ENCODE measurements at regions not wholly inside any gene's neighbourhood (a gene's known extent, or its start where the extent isn't known, plus 50 kb on each side); places are given as distances from the start of the nearest gene placed in this dataset.

GRCh38 chr2:228703152-228703551 is 521.7 kb upstream of the SPHKAP start:
- Histone ChIP-seq H3K4me1 (no peaks in the 10 kb centered on the region), H3K4me3 (replicated peaks in 1 of 3) (no peak overlapping the region), H3K36me3 (no peaks in the 10 kb centered on the region), H3K27me3 (no peaks in the 10 kb centered on the region), H3K9me3 (no peaks in the 10 kb centered on the region), H3K27ac (no peak overlapping the region)
- 81 to 84% methylated on average over 6 of the region's 6 CpGs for WGBS, 2 donors
- DNase-seq, result no peak
- intact Hi-C loops (cut with DNase I), result no loop called here
- TF ChIP-seq POLR2A (IDR thresholded peaks at IDR 0.05), result no peak
- TF ChIP-seq CTCF (IDR thresholded peaks at IDR 0.05), result no peak

- Histone ChIP-seq H3K27me3 (no peaks in the 10 kb centered on the region), H3K4me1 (no peaks in the 10 kb centered on the region), H3K9me3 (no peaks in the 10 kb centered on the region), H3K36me3 (no peaks in the 10 kb centered on the region), H3K4me3 (replicated peaks in 1 of 3) (no peak overlapping the region), H3K27ac (no peak overlapping the region)
- TF ChIP-seq CTCF (IDR thresholded peaks at IDR 0.05) (no peak), POLR2A (IDR thresholded peaks at IDR 0.05) (no peak)
- intact Hi-C loops (cut with DNase I), result no loop called here
- no peak for DNase-seq
These were observed 520.0 kb upstream of the SPHKAP start for GRCh38 chr2:228701506-228701905.

GRCh38 chr2:228700638-228701037 is 519.2 kb upstream of the SPHKAP start:
- intact Hi-C loops (cut with DNase I), result no loop called here
- TF ChIP-seq POLR2A (IDR thresholded peaks at IDR 0.05), result no peak
- Histone ChIP-seq H3K27ac (no peak overlapping the region), H3K27me3 (no peaks in the 10 kb centered on the region), H3K4me3 (replicated peaks in 1 of 3) (no peak overlapping the region), H3K36me3 (no peaks in the 10 kb centered on the region), H3K9me3 (no peaks in the 10 kb centered on the region), H3K4me1 (no peaks in the 10 kb centered on the region)
- DNase-seq, result no peak
- WGBS, 2 donors, result 89 to 91% methylated on average over 7 of the region's 7 CpGs

GRCh38 chr2:228699888-228700287 is 518.4 kb upstream of the SPHKAP start:
- Histone ChIP-seq H3K27me3 (no peaks in the 10 kb centered on the region), H3K27ac (no peak overlapping the region), H3K36me3 (no peaks in the 10 kb centered on the region), H3K4me1 (no peaks in the 10 kb centered on the region), H3K9me3 (no peaks in the 10 kb centered on the region), H3K4me3 (replicated peaks in 1 of 3) (no peak overlapping the region)
- intact Hi-C loops (cut with DNase I), result no loop called here
- TF ChIP-seq CTCF (IDR thresholded peaks at IDR 0.05), result no peak
- no peak for TF ChIP-seq POLR2A (IDR thresholded peaks at IDR 0.05)
- DNase-seq, result no peak
- WGBS, 2 donors, result 95 to 96% methylated on average over 5 of the region's 5 CpGs

GRCh38 chr2:228699400-228699799 is 517.9 kb upstream of the SPHKAP start:
- Histone ChIP-seq H3K4me3 (replicated peaks in 1 of 3) (no peak overlapping the region), H3K27me3 (no peaks in the 10 kb centered on the region), H3K27ac (no peak overlapping the region), H3K4me1 (no peaks in the 10 kb centered on the region), H3K36me3 (no peaks in the 10 kb centered on the region), H3K9me3 (no peaks in the 10 kb centered on the region)
- no peak for DNase-seq
- TF ChIP-seq POLR2A (IDR thresholded peaks at IDR 0.05) (no peak), CTCF (IDR thresholded peaks at IDR 0.05) (no peak)
- intact Hi-C loops (cut with DNase I), result no loop called here
- 66 to 69% methylated on average over 5 of the region's 5 CpGs for WGBS, 2 donors

- no peak for DNase-seq
- TF ChIP-seq CTCF (IDR thresholded peaks at IDR 0.05) (no peak), POLR2A (IDR thresholded peaks at IDR 0.05) (no peak)
These were observed 517.5 kb upstream of the SPHKAP start for GRCh38 chr2:228698963-228699362.

More at GRCh38 chr2:228698963-228699362, 517.5 kb upstream of the SPHKAP start:
- intact Hi-C loops (cut with DNase I), result no loop called here
- no peaks in the 10 kb centered on the region for H3K36me3 ChIP-seq
- H3K4me1 ChIP-seq, result no peaks in the 10 kb centered on the region
- 79 to 82% methylated on average over 3 of the region's 3 CpGs for WGBS, 2 donors
- H3K4me3 ChIP-seq (replicated peaks in 1 of 3), result no peak overlapping the region
- H3K27ac ChIP-seq, result no peak overlapping the region
- no peaks in the 10 kb centered on the region for H3K27me3 ChIP-seq
- H3K9me3 ChIP-seq, result no peaks in the 10 kb centered on the region

All from thyroid gland (tissue), 4 donors.